WI38 (cell line): ENCODE measurements at regions not wholly inside any gene's neighbourhood (a gene's known extent, or its start where the extent isn't known, plus 50 kb on each side); places are given as distances from the start of the nearest gene placed in this dataset.

Experiments used
- H3K4me3 ChIP-seq: 2 replicates; pipeline ENCODE4 v1.5.1; 2011; ENCODE audit warnings: low read depth, mild to moderate bottlenecking, control low read depth, low read length
- CTCF ChIP-seq: IDR thresholded peaks from 2 replicates; pipeline ENCODE4 v1.5.1; 2012; ENCODE audit warnings: low read depth, mild to moderate bottlenecking, control low read depth, low read length

- TF ChIP-seq CTCF: no peak
- no peak overlapping the region for H3K4me3 ChIP-seq
Measured at GRCh38 chr2:198715302-198715835, 742.4 kb downstream of the SATB2 start.

- no peak overlapping the region for H3K4me3 ChIP-seq
- TF ChIP-seq CTCF: no peak
Measured at GRCh38 chr2:198712485-198712884, 745.3 kb downstream of the SATB2 start.

GRCh38 chr2:198711484-198711883 is 746.3 kb downstream of the SATB2 start:
- no peak overlapping the region for H3K4me3 ChIP-seq
- TF ChIP-seq CTCF: no peak

- TF ChIP-seq CTCF: no peak
- H3K4me3 ChIP-seq: no peak overlapping the region
Measured at GRCh38 chr2:198710562-198710961, 747.2 kb downstream of the SATB2 start.

- TF ChIP-seq CTCF: no peak
- no peak overlapping the region for H3K4me3 ChIP-seq
Measured at GRCh38 chr2:198706476-198707082, 751.2 kb downstream of the SATB2 start.

- no peak for TF ChIP-seq CTCF
- no peak overlapping the region for H3K4me3 ChIP-seq
Measured at GRCh38 chr2:198703281-198703680, 754.5 kb downstream of the SATB2 start.

- H3K4me3 ChIP-seq: no peak overlapping the region
- TF ChIP-seq CTCF: no peak
Measured at GRCh38 chr2:198702796-198703195, 754.9 kb downstream of the SATB2 start.
